HG03354 (cell line): ENCODE measurements at regions not wholly inside any gene's neighbourhood (a gene's known extent, or its start where the extent isn't known, plus 50 kb on each side); places are given as distances from the start of the nearest gene placed in this dataset.
"Not testable (repeated sequence)": the region's sequence is repeated elsewhere in the genome, so short reads cannot be mapped to it uniquely, and the experiment has no call there.

ENCODE experiments used
- ATAC-seq: cut with Tn5 transposase; IDR thresholded peaks from one replicate; pipeline ENCODE4 v1.9.1; 2021; ENCODE audit warnings: mild to moderate bottlenecking; ENCODE audit not compliant: unreplicated experiment, poor library complexity, severe bottlenecking

- ATAC-seq, result not testable (repeated sequence)
Observed at GRCh38 chr9:80970377-80970776, 719.0 kb downstream of the TLE1 start.

GRCh38 chr9:80968611-80969010 is 720.7 kb downstream of the TLE1 start:
- ATAC-seq, result no peak

- ATAC-seq, result no peak
Observed at GRCh38 chr9:80964914-80965313, 724.4 kb downstream of the TLE1 start.

- ATAC-seq, result no peak
Observed at GRCh38 chr9:80964374-80964773, 725.0 kb downstream of the TLE1 start.

GRCh38 chr9:80957801-80958200 is 731.5 kb downstream of the TLE1 start:
- ATAC-seq, result no peak

GRCh38 chr9:80954521-80954920 is 734.8 kb downstream of the TLE1 start:
- ATAC-seq, result no peak

- no peak for ATAC-seq
Observed at GRCh38 chr9:80952363-80952922, 736.9 kb downstream of the TLE1 start.

GRCh38 chr9:80951675-80952074 is 737.7 kb downstream of the TLE1 start:
- no peak for ATAC-seq

- ATAC-seq, result no peak
Observed at GRCh38 chr9:80948876-80949275, 740.5 kb downstream of the TLE1 start.

- no peak for ATAC-seq
Observed at GRCh38 chr9:80948066-80948465, 741.3 kb downstream of the TLE1 start.

- no peak for ATAC-seq
Observed at GRCh38 chr9:80946496-80947170, 742.7 kb downstream of the TLE1 start.

GRCh38 chr9:80945436-80945835 is 743.9 kb downstream of the TLE1 start:
- ATAC-seq, result no peak

- ATAC-seq, result no peak
Observed at GRCh38 chr9:80937645-80938044, 751.7 kb downstream of the TLE1 start.

GRCh38 chr9:80934095-80934494 is 755.3 kb downstream of the TLE1 start:
- no peak for ATAC-seq

GRCh38 chr9:80932947-80933780 is 756.2 kb downstream of the TLE1 start:
- no peak for ATAC-seq

GRCh38 chr9:80932181-80932580 is 757.2 kb downstream of the TLE1 start:
- no peak for ATAC-seq

GRCh38 chr9:80931163-80931562 is 758.2 kb downstream of the TLE1 start:
- no peak for ATAC-seq

GRCh38 chr9:80928697-80929096 is 760.6 kb downstream of the TLE1 start:
- no peak for ATAC-seq

- no peak for ATAC-seq
Observed at GRCh38 chr9:80926611-80927010, 762.7 kb downstream of the TLE1 start.

- ATAC-seq, result no peak
Observed at GRCh38 chr9:80922544-80922943, 766.8 kb downstream of the TLE1 start.

- no peak for ATAC-seq
Observed at GRCh38 chr9:80906728-80907127, 782.6 kb downstream of the TLE1 start.
